AG10803 (cell line): ENCODE measurements at regions not wholly inside any gene's neighbourhood (a gene's known extent, or its start where the extent isn't known, plus 50 kb on each side); places are given as distances from the start of the nearest gene placed in this dataset.
"Not testable (repeated sequence)": the region's sequence is repeated elsewhere in the genome, so short reads cannot be mapped to it uniquely, and the experiment has no call there.

ENCODE experiments used
- DNase-seq: peaks from one replicate; pipeline ENCODE4 v3.0.0; 2010; ENCODE audit warnings: low read depth
- H3K4me3 ChIP-seq: 2 replicates; pipeline ENCODE4 v1.5.1; 2011; ENCODE audit warnings: mild to moderate bottlenecking, low read length, control low read depth
- CTCF ChIP-seq: conservative IDR thresholded peaks from 2 replicates; pipeline ENCODE4 v1.5.1; 2011; ENCODE audit warnings: mild to moderate bottlenecking, low read length, control low read depth, inconsistent platforms

GRCh38 chr17:77560841-77561240, 397.7 kb upstream of the TNRC6C start:
- TF ChIP-seq CTCF: no peak
- no peak for DNase-seq
- no peak overlapping the region for H3K4me3 ChIP-seq

- not testable (repeated sequence) for H3K4me3 ChIP-seq, DNase-seq
Measured at GRCh38 chr17:77562361-77562760, 396.1 kb upstream of the TNRC6C start.

GRCh38 chr17:77563439-77564102, 394.9 kb upstream of the TNRC6C start:
- no peak overlapping the region for H3K4me3 ChIP-seq
- no peak for TF ChIP-seq CTCF
- DNase-seq: no peak

- no peak for DNase-seq
- H3K4me3 ChIP-seq: no peak overlapping the region
- TF ChIP-seq CTCF: no peak
Measured at GRCh38 chr17:77564278-77564920, 394.1 kb upstream of the TNRC6C start.

GRCh38 chr17:77565166-77565565, 393.3 kb upstream of the TNRC6C start:
- no peak overlapping the region for H3K4me3 ChIP-seq
- DNase-seq: no peak
- TF ChIP-seq CTCF: no peak

GRCh38 chr17:77566151-77566550, 392.4 kb upstream of the TNRC6C start:
- TF ChIP-seq CTCF: no peak
- no peak for DNase-seq
- H3K4me3 ChIP-seq: no peak overlapping the region

GRCh38 chr17:77566566-77567138, 391.9 kb upstream of the TNRC6C start:
- no peak for DNase-seq
- no peak overlapping the region for H3K4me3 ChIP-seq
- TF ChIP-seq CTCF: no peak
